HEK293 (cell line): ENCODE measurements at regions not wholly inside any gene's neighbourhood (a gene's known extent, or its start where the extent isn't known, plus 50 kb on each side); places are given as distances from the start of the nearest gene placed in this dataset.

Source experiments
- CTCF ChIA-PET: fragments of 350-600 bp; formaldehyde crosslinking; extraction: SDS; loops from one replicate; lab custom pipeline; 2021; ENCODE audit warnings: antibody characterized with exemption; lab: Yijun Ruan, JAX
- POLR2A ChIA-PET: fragments of 300-600 bp; formaldehyde crosslinking; extraction: SDS; loops from one replicate; lab custom pipeline; 2020; ENCODE audit warnings: antibody characterized with exemption, inconsistent platforms; lab: Yijun Ruan, JAX
- H3K27ac ChIP-seq: fragments of 200-500 bp; sonication (Bioruptor generic); 2 replicates; pipeline ENCODE4 v1.5.1; 2014; ENCODE audit warnings: low read depth, low read length, control low read depth, inconsistent platforms; ENCODE audit errors: extremely low read depth
- H3K36me3 ChIP-seq, 2 experiments: fragments of 200-500 bp in 1 of 2; sonication (Bioruptor generic) in 1 of 2; 1 replicate in 1 of 2; 2 replicates in 1 of 2; pipeline ENCODE4 v1.5.1; 2014 to 2017; ENCODE audit warnings: inconsistent platforms in 2 of 2, low read length in 2 of 2; ENCODE audit not compliant: control insufficient read depth in 2 of 2, insufficient read depth in 1 of 2
- H3K4me1 ChIP-seq: fragments of 200-500 bp; sonication (Bioruptor generic); 2 replicates; pipeline ENCODE4 v1.5.1; 2014; ENCODE audit warnings: mild to moderate bottlenecking, low read length, inconsistent platforms; ENCODE audit not compliant: control insufficient read depth, insufficient read depth
- H3K4me3 ChIP-seq: 2 replicates; pipeline ENCODE4 v1.5.1; 2011; ENCODE audit warnings: low read depth, mild to moderate bottlenecking, control low read depth, low read length, moderate library complexity
- H3K9me3 ChIP-seq: fragments of 200-500 bp; sonication (Bioruptor generic); 2 replicates; pipeline ENCODE4 v1.5.1; 2014; ENCODE audit warnings: low read depth, low read length, inconsistent platforms; ENCODE audit not compliant: control insufficient read depth, insufficient read depth
- GFI1B ChIP-seq: fragments of 450-650 bp; formaldehyde crosslinking; IDR thresholded peaks from 2 replicates; pipeline ENCODE4 v1.5.1; 2016; ENCODE audit warnings: missing biosample characterization, missing genetic modification characterization
- KLF10 ChIP-seq: fragments of 450-650 bp; IDR thresholded peaks from 2 replicates; pipeline ENCODE4 v1.5.1; 2018; ENCODE audit warnings: missing biosample characterization, mild to moderate bottlenecking, missing genetic modification characterization
- OSR2 ChIP-seq: fragments of 450-650 bp; formaldehyde crosslinking; IDR thresholded peaks from 2 replicates; pipeline ENCODE4 v1.5.1; 2016; ENCODE audit warnings: missing biosample characterization, missing genetic modification characterization
- PATZ1 ChIP-seq: fragments of 450-650 bp; formaldehyde crosslinking; IDR thresholded peaks from 2 replicates; pipeline ENCODE4 v1.5.1; 2016; ENCODE audit warnings: missing biosample characterization, missing genetic modification characterization
- PRDM2 ChIP-seq: fragments of 450-650 bp; formaldehyde crosslinking; IDR thresholded peaks from 2 replicates; pipeline ENCODE4 v1.5.1; 2016; ENCODE audit warnings: missing biosample characterization, missing genetic modification characterization, borderline replicate concordance
- RBAK ChIP-seq: fragments of 450-650 bp; formaldehyde crosslinking; IDR thresholded peaks from 2 replicates; pipeline ENCODE4 v1.5.1; 2016; ENCODE audit warnings: missing biosample characterization, missing genetic modification characterization
- ZBTB11 ChIP-seq: fragments of 450-650 bp; formaldehyde crosslinking; conservative IDR thresholded peaks from 2 replicates; pipeline ENCODE4 v1.5.1; 2016; ENCODE audit warnings: low read depth, missing biosample characterization, missing genetic modification characterization
- ZBTB26 ChIP-seq: fragments of 450-650 bp; formaldehyde crosslinking; optimal IDR thresholded peaks from 2 replicates; pipeline ENCODE3; 2016; ENCODE audit warnings: missing biosample characterization, mild to moderate bottlenecking, missing genetic modification characterization
- ZNF132 ChIP-seq: fragments of 450-650 bp; formaldehyde crosslinking; IDR thresholded peaks from 2 replicates; pipeline ENCODE4 v1.5.1; 2017; ENCODE audit warnings: missing biosample characterization, missing genetic modification characterization, borderline replicate concordance
- ZNF133 ChIP-seq: fragments of 450-650 bp; formaldehyde crosslinking; IDR thresholded peaks from 2 replicates; pipeline ENCODE4 v1.5.1; 2016; ENCODE audit warnings: missing biosample characterization, missing genetic modification characterization
- ZNF140 ChIP-seq: fragments of 450-650 bp; formaldehyde crosslinking; IDR thresholded peaks from 2 replicates; pipeline ENCODE4 v1.5.1; 2016; ENCODE audit warnings: missing biosample characterization, missing genetic modification characterization
- ZNF146 ChIP-seq: fragments of 450-650 bp; formaldehyde crosslinking; IDR thresholded peaks from 2 replicates; pipeline ENCODE4 v1.5.1; 2016; ENCODE audit warnings: missing biosample characterization, missing genetic modification characterization
- ZNF169 ChIP-seq: fragments of 450-650 bp; formaldehyde crosslinking; IDR thresholded peaks from 2 replicates; pipeline ENCODE4 v1.5.1; 2016; ENCODE audit warnings: missing biosample characterization, missing genetic modification characterization
- ZNF175 ChIP-seq: fragments of 450-650 bp; formaldehyde crosslinking; IDR thresholded peaks from 2 replicates; pipeline ENCODE4 v1.5.1; 2016; ENCODE audit warnings: missing biosample characterization, missing genetic modification characterization
- ZNF362 ChIP-seq: fragments of 450-650 bp; formaldehyde crosslinking; IDR thresholded peaks from 2 replicates; pipeline ENCODE4 v1.5.1; 2016; ENCODE audit warnings: missing biosample characterization, missing genetic modification characterization
- ZNF37A ChIP-seq: fragments of 450-650 bp; IDR thresholded peaks from 2 replicates; pipeline ENCODE4 v1.5.1; 2018; ENCODE audit warnings: missing biosample characterization, missing genetic modification characterization
- ZNF561 ChIP-seq: fragments of 450-650 bp; IDR thresholded peaks from 2 replicates; pipeline ENCODE4 v1.5.1; 2018; ENCODE audit warnings: missing biosample characterization, missing genetic modification characterization, borderline replicate concordance
- ZNF571 ChIP-seq: fragments of 450-650 bp; formaldehyde crosslinking; IDR thresholded peaks from 2 replicates; pipeline ENCODE4 v1.5.0; 2017; ENCODE audit warnings: missing biosample characterization, missing genetic modification characterization
- ZNF585B ChIP-seq: fragments of 450-650 bp; formaldehyde crosslinking; IDR thresholded peaks from 2 replicates; pipeline ENCODE4 v1.5.1; 2016; ENCODE audit warnings: missing biosample characterization, missing genetic modification characterization
- ZNF610 ChIP-seq: fragments of 450-650 bp; formaldehyde crosslinking; IDR thresholded peaks from 2 replicates; pipeline ENCODE4 v1.5.1; 2016; ENCODE audit warnings: missing biosample characterization, missing genetic modification characterization, borderline replicate concordance
- ZNF707 ChIP-seq: fragments of 450-650 bp; formaldehyde crosslinking; IDR thresholded peaks from 2 replicates; pipeline ENCODE4 v1.5.1; 2016; ENCODE audit warnings: missing biosample characterization, missing genetic modification characterization
- ZNF747 ChIP-seq: fragments of 450-650 bp; formaldehyde crosslinking; IDR thresholded peaks from 2 replicates; pipeline ENCODE4 v1.5.1; 2016; ENCODE audit warnings: missing biosample characterization, missing genetic modification characterization

GRCh38 chr6:113750151-113750855 lies 106.8 kb upstream of the MARCKS start:
- CTCF ChIA-PET = interaction anchor here (1.0 to 1.1 kb wide), 2 partner anchors 25 to 159 kb away, joined by 3 read pairs; no protein-coding TSS in a partner anchor
- Histone ChIP-seq H3K9me3 (no peaks in the 10 kb centered on the region), H3K36me3 (no peaks in the 10 kb centered on the region), H3K27ac (no peak overlapping the region), H3K4me3 (no peak overlapping the region), H3K4me1 (no peaks in the 10 kb centered on the region)
- POLR2A ChIA-PET = interaction anchor here (0.7 kb wide), 1 partner anchor 1285 kb away, joined by 3 read pairs; no protein-coding TSS in a partner anchor
- TF ChIP-seq ZNF571 (tag by site-specific recombination) = no peak
- TF ChIP-seq ZNF561 = no peak
- no peak for TF ChIP-seq ZNF146 (tag by site-specific recombination)
- no peak for TF ChIP-seq RBAK (tag by site-specific recombination)
- TF ChIP-seq ZBTB11 = no peak
- TF ChIP-seq ZNF610 (tag by site-specific recombination) = no peak
- TF ChIP-seq ZNF133 (tag by site-specific recombination) = no peak
- TF ChIP-seq ZNF140 = no peak
- no peak for TF ChIP-seq KLF10 (tag by site-specific recombination)
- TF ChIP-seq OSR2 (tag by site-specific recombination) = no peak
- no peak for TF ChIP-seq ZNF747

GRCh38 chr6:113754291-113754690 lies 102.9 kb upstream of the MARCKS start:
- no peak overlapping the region for H3K4me3 ChIP-seq
- H3K4me1 ChIP-seq = no peaks in the 10 kb centered on the region
- ChIA-PET CTCF (no interaction called here), POLR2A (no interaction called here)
- no peaks in the 10 kb centered on the region for H3K9me3 ChIP-seq
- TF ChIP-seq ZNF146 (tag by site-specific recombination) (no peak), PRDM2 (no peak), ZNF169 (tag by site-specific recombination) (no peak), ZBTB26 (tag by site-specific recombination) (no peak), ZNF37A (no peak), ZNF707 (tag by site-specific recombination) (no peak), PATZ1 (tag by site-specific recombination) (no peak), ZNF585B (no peak), ZNF362 (tag by site-specific recombination) (no peak), ZNF175 (tag by site-specific recombination) (no peak), GFI1B (tag by site-specific recombination) (no peak), ZNF132 (tag by site-specific recombination) (no peak), OSR2 (tag by site-specific recombination) (no peak)
- no peak overlapping the region for H3K27ac ChIP-seq
- H3K36me3 ChIP-seq = no peaks in the 10 kb centered on the region
